Activated CD4-positive, alpha-beta memory T cell treated with anti-CD3 and anti-CD28 coated beads for 36 hours (primary cell): ENCODE measurements at regions not wholly inside any gene's neighbourhood (a gene's known extent, or its start where the extent isn't known, plus 50 kb on each side); places are given as distances from the start of the nearest gene placed in this dataset.

Experiments used
- CTCF ChIA-PET: fragments of 350-600 bp; sonication (Branson Sonifier 250); formaldehyde crosslinking; loops from one replicate; lab custom pipeline; 2021; ENCODE audit warnings: antibody characterized with exemption, inconsistent platforms; lab: Charles Lee
- POLR2A ChIA-PET: fragments of 350-600 bp; sonication (Branson Sonifier 250); formaldehyde crosslinking; loops from one replicate; lab custom pipeline; 2021; ENCODE audit warnings: antibody characterized with exemption; lab: Charles Lee
- DNase-seq: peaks from one replicate; pipeline ENCODE4 v3.0.0-alpha.2; 2020
- H3K27ac Mint-ChIP-seq: one replicate; pipeline ENCODE4 v1.8.0; 2021; ENCODE audit warnings: mixed read lengths
- H3K27me3 Mint-ChIP-seq: one replicate; pipeline ENCODE4 v1.8.0; 2021; ENCODE audit warnings: mixed read lengths
- H3K36me3 Mint-ChIP-seq: one replicate; pipeline ENCODE4 v1.8.0; 2021; ENCODE audit warnings: mixed read lengths
- H3K4me1 Mint-ChIP-seq: one replicate; pipeline ENCODE4 v1.8.0; 2021; ENCODE audit warnings: low read depth, mixed read lengths
- H3K4me3 Mint-ChIP-seq: one replicate; pipeline ENCODE4 v1.8.0; 2021; ENCODE audit warnings: mild to moderate bottlenecking, mixed read lengths
- H3K9me3 Mint-ChIP-seq: one replicate; pipeline ENCODE4 v1.8.0; 2021; ENCODE audit warnings: mixed read lengths
- intact Hi-C: fragments of 100-400 bp; cut with micrococcal nuclease; formaldehyde crosslinking; loops from one replicate; pipeline ENCODE4 v1.15.1; 2023

DNA sequence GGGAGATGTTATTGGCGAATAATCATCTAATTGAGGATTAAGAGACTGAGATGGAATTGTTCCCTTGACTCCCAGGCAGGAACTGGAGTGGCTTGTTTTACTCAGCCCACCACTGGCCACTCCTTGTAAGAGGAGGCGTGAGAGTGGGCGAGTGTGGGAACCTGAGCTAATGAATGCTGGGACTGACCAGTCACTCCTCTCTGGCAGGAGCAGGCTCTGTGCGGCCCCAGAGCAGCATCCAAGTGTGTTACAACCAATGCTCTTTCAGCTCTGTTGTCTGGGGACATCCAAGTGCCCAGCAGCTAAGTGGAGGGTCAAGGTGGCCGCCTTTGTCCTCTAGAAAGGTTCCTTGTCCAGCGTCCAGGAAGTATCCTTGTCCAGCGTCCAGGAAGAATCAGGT is 739.9 kb downstream of the CDH8 start:
- H3K27ac Mint-ChIP-seq: no peak overlapping the region
- DNase-seq: no peak
- intact Hi-C loops: no loop called here
- POLR2A ChIA-PET: no interaction called here
- no peaks in the 10 kb centered on the region for H3K4me1 Mint-ChIP-seq
- no peaks in the 10 kb centered on the region for H3K36me3 Mint-ChIP-seq
- no peaks in the 10 kb centered on the region for H3K27me3 Mint-ChIP-seq
- no peak overlapping the region for H3K4me3 Mint-ChIP-seq
- H3K9me3 Mint-ChIP-seq: peaks cover 36% of the 10 kb centered on the region
- CTCF ChIA-PET: no interaction called here

GRCh38 chr16:61295311-61295710 is 740.9 kb downstream of the CDH8 start:
- Mint-ChIP-seq H3K9me3 (peaks cover 32% of the 10 kb centered on the region), H3K4me3 (no peak overlapping the region)

GRCh38 chr16:61289141-61289540 is 747.1 kb downstream of the CDH8 start:
- CTCF ChIA-PET: no interaction called here
- H3K36me3 Mint-ChIP-seq: no peaks in the 10 kb centered on the region
- H3K4me3 Mint-ChIP-seq: no peak overlapping the region
- no peaks in the 10 kb centered on the region for H3K4me1 Mint-ChIP-seq
- peaks cover 15% of the 10 kb centered on the region for H3K9me3 Mint-ChIP-seq
- no peak for DNase-seq
- intact Hi-C loops: no loop called here
- no peaks in the 10 kb centered on the region for H3K27me3 Mint-ChIP-seq
- no peak overlapping the region for H3K27ac Mint-ChIP-seq
- POLR2A ChIA-PET: no interaction called here

More at GRCh38 chr16:61295311-61295710, 740.9 kb downstream of the CDH8 start:
- DNase-seq: no peak
- CTCF ChIA-PET: no interaction called here
- POLR2A ChIA-PET: no interaction called here
- no peak overlapping the region for H3K27ac Mint-ChIP-seq
- no peaks in the 10 kb centered on the region for H3K36me3 Mint-ChIP-seq
- intact Hi-C loops: no loop called here
- H3K27me3 Mint-ChIP-seq: no peaks in the 10 kb centered on the region
- H3K4me1 Mint-ChIP-seq: no peaks in the 10 kb centered on the region

GRCh38 chr16:61277849-61278248 is 758.4 kb downstream of the CDH8 start:
- Mint-ChIP-seq H3K27ac (no peak overlapping the region), H3K9me3 (peaks cover 48% of the 10 kb centered on the region), H3K36me3 (peaks cover 1% of the 10 kb centered on the region), H3K4me3 (no peak overlapping the region), H3K4me1 (no peaks in the 10 kb centered on the region), H3K27me3 (no peaks in the 10 kb centered on the region)
- POLR2A ChIA-PET: no interaction called here
- no peak for DNase-seq
- CTCF ChIA-PET: no interaction called here
- intact Hi-C loops: no loop called here

GRCh38 chr16:61274211-61274610 is 762.0 kb downstream of the CDH8 start:
- Mint-ChIP-seq H3K36me3 (peaks cover 1% of the 10 kb centered on the region), H3K27me3 (no peaks in the 10 kb centered on the region), H3K27ac (no peak overlapping the region), H3K9me3 (peaks cover 39% of the 10 kb centered on the region), H3K4me3 (no peak overlapping the region), H3K4me1 (no peaks in the 10 kb centered on the region)
- ChIA-PET CTCF (no interaction called here), POLR2A (no interaction called here)
- intact Hi-C loops: no loop called here
- DNase-seq: no peak

DNA sequence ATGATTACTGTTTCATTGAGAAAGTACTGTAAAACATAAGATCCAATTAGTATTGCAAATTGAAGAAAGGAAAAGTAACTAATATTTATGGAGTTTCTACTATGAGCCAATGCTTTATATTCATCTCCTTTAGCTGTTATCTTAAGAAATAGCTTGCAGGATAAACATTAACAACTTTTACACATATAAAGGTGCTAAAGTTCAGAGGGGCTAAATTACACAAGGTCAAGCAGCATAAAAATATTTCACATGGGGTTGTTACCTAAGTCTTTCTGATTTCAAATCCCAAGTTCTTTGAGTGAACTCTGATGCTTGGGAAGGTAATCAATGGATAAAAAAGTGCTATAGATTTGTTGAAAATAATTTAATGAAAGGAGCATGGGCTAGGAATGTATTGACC is 765.5 kb downstream of the CDH8 start:
- Mint-ChIP-seq H3K27ac (no peak overlapping the region), H3K27me3 (no peaks in the 10 kb centered on the region), H3K4me1 (no peaks in the 10 kb centered on the region), H3K4me3 (no peak overlapping the region), H3K36me3 (peaks cover 1% of the 10 kb centered on the region), H3K9me3 (peaks cover 27% of the 10 kb centered on the region)
- POLR2A ChIA-PET: no interaction called here
- intact Hi-C loops: no loop called here
- CTCF ChIA-PET: no interaction called here
- no peak for DNase-seq

DNA sequence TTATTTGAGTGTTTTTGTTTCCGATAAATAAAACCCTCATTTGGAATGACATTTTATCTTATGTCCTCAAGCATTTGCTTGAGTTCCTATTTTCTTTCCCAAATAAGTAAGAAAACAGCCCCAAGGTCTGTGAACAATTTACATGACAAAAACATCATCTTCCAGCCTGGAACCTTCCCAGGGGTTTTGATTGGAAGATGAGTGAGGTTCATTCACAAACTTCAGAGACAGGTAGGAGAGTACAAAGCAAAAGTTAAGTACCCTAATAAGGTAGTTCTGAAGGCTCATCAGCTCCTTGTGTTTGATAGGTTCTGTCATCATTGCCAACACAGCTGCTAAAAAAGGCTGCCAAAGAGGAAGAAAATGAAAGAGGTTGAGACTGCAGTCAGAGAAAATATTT is 772.8 kb downstream of the CDH8 start:
- peaks cover 28% of the 10 kb centered on the region for H3K9me3 Mint-ChIP-seq
- intact Hi-C loops: no loop called here
- H3K36me3 Mint-ChIP-seq: no peaks in the 10 kb centered on the region
- ChIA-PET POLR2A (no interaction called here), CTCF (no interaction called here)
- no peak for DNase-seq
- H3K27me3 Mint-ChIP-seq: no peaks in the 10 kb centered on the region
- no peak overlapping the region for H3K4me3 Mint-ChIP-seq
- no peaks in the 10 kb centered on the region for H3K4me1 Mint-ChIP-seq
- H3K27ac Mint-ChIP-seq: no peak overlapping the region

DNA sequence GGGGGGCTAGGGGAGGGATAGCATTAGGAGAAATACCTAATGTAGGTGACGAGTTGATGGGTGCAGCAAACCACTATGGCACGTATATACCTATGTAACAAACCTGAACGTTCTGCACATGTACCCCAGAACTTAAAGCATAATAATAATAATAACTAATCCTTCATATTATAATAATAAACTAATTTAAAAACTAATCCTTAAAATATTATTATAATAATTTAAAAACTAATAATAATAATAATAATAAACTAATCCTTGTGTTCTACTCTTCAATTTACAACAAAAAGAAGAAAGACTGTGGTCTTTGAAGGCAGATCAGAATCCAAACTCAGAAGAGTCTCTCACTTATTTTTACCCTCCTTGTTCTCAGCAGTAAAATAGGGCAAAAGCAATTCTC is 774.9 kb downstream of the CDH8 start:
- intact Hi-C loops: no loop called here
- H3K4me1 Mint-ChIP-seq: no peaks in the 10 kb centered on the region
- POLR2A ChIA-PET: no interaction called here
- H3K27me3 Mint-ChIP-seq: no peaks in the 10 kb centered on the region
- CTCF ChIA-PET: no interaction called here
- H3K4me3 Mint-ChIP-seq: no peak overlapping the region
- DNase-seq: no peak
- no peak overlapping the region for H3K27ac Mint-ChIP-seq
- peaks cover 28% of the 10 kb centered on the region for H3K9me3 Mint-ChIP-seq
- no peaks in the 10 kb centered on the region for H3K36me3 Mint-ChIP-seq

DNA sequence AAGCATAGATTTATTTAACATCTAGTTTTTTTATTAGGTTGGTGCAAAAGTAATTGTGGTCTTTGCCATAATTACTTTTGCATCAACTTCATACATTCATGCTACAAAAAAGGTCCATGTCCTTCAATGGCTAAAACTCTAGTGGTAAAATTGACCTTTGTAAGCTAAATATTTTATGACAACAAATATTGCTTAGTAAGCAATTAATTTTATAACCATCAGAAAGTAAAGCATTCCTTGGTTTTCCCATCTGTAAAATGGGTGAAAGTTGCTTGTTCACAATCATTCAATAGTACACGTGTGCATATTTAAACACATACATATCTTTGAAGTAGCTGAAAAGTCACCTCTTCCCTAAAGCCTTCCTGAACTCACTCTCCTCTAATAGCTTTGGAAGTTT is 789.6 kb downstream of the CDH8 start:
- CTCF ChIA-PET: no interaction called here
- H3K9me3 Mint-ChIP-seq: peaks cover 30% of the 10 kb centered on the region
- H3K27ac Mint-ChIP-seq: no peak overlapping the region
- POLR2A ChIA-PET: no interaction called here
- DNase-seq: no peak
- intact Hi-C loops: no loop called here
- H3K27me3 Mint-ChIP-seq: no peaks in the 10 kb centered on the region
- no peak overlapping the region for H3K4me3 Mint-ChIP-seq
- no peaks in the 10 kb centered on the region for H3K4me1 Mint-ChIP-seq
- H3K36me3 Mint-ChIP-seq: no peaks in the 10 kb centered on the region

- no peak overlapping the region for H3K4me3 Mint-ChIP-seq
- ChIA-PET CTCF (no interaction called here), POLR2A (no interaction called here)
- intact Hi-C loops: no loop called here
- H3K27me3 Mint-ChIP-seq: no peaks in the 10 kb centered on the region
- DNase-seq: no peak
- H3K9me3 Mint-ChIP-seq: peaks cover 37% of the 10 kb centered on the region
- H3K27ac Mint-ChIP-seq: no peak overlapping the region
- no peaks in the 10 kb centered on the region for H3K4me1 Mint-ChIP-seq
- H3K36me3 Mint-ChIP-seq: no peaks in the 10 kb centered on the region
These were observed 792.3 kb downstream of the CDH8 start for GRCh38 chr16:61243954-61244353.

DNA sequence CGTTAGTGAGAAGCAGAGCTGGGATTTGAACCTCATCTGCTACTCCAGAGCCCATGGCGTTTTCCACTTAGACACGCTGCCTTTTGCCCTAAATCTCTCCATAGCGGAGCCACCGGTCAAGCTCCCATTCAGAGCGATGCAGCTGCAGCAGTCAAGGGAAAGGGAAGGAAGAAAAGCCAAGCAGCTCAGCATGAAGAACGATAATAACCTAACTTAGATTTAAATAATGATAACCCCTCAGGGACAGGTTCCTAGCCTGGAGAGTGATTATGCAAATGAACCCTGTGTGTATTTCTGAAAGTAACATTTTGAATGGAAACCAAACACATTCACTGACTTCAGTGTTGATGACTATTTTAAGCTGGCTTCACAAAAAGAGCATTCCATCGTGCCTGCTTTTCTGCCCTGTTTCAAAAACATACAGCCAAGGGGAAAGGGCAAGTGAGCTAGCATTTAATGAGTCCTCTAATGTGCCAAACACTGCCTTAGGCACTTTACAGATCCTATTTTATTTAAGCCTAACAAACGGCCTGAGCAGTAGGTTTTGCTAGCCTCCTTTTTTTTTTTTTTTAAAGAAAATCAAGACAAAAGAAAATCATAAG is 798.3 kb downstream of the CDH8 start:
- POLR2A ChIA-PET: no interaction called here
- peaks cover 33% of the 10 kb centered on the region for H3K9me3 Mint-ChIP-seq
- H3K27me3 Mint-ChIP-seq: no peaks in the 10 kb centered on the region
- intact Hi-C loops: no loop called here
- no peaks in the 10 kb centered on the region for H3K4me1 Mint-ChIP-seq
- CTCF ChIA-PET: no interaction called here
- H3K36me3 Mint-ChIP-seq: no peaks in the 10 kb centered on the region
- no peak overlapping the region for H3K4me3 Mint-ChIP-seq
- no peak for DNase-seq
- no peak overlapping the region for H3K27ac Mint-ChIP-seq

GRCh38 chr16:61233713-61234112 is 802.5 kb downstream of the CDH8 start:
- H3K9me3 Mint-ChIP-seq: peaks cover 28% of the 10 kb centered on the region
- intact Hi-C loops: no loop called here

GRCh38 chr16:61228371-61228770 is 807.9 kb downstream of the CDH8 start:
- DNase-seq: no peak
- intact Hi-C loops: no loop called here
- POLR2A ChIA-PET: no interaction called here

More at GRCh38 chr16:61233713-61234112, 802.5 kb downstream of the CDH8 start:
- no peaks in the 10 kb centered on the region for H3K4me1 Mint-ChIP-seq
- DNase-seq: no peak
- H3K27ac Mint-ChIP-seq: no peak overlapping the region
- H3K27me3 Mint-ChIP-seq: no peaks in the 10 kb centered on the region
- CTCF ChIA-PET: no interaction called here
- no peaks in the 10 kb centered on the region for H3K36me3 Mint-ChIP-seq
- H3K4me3 Mint-ChIP-seq: no peak overlapping the region
- POLR2A ChIA-PET: no interaction called here

More at GRCh38 chr16:61228371-61228770, 807.9 kb downstream of the CDH8 start:
- H3K36me3 Mint-ChIP-seq: no peaks in the 10 kb centered on the region
- peaks cover 17% of the 10 kb centered on the region for H3K9me3 Mint-ChIP-seq
- CTCF ChIA-PET: no interaction called here
- no peaks in the 10 kb centered on the region for H3K4me1 Mint-ChIP-seq
- H3K4me3 Mint-ChIP-seq: no peak overlapping the region
- H3K27ac Mint-ChIP-seq: no peak overlapping the region
- no peaks in the 10 kb centered on the region for H3K27me3 Mint-ChIP-seq
